NCI-H2029 treated with DMSO at 0.1 percent for 48 hours (cell line): ENCODE measurements at regions not wholly inside any gene's neighbourhood (a gene's known extent, or its start where the extent isn't known, plus 50 kb on each side); places are given as distances from the start of the nearest gene placed in this dataset.
"Not testable (repeated sequence)": the region's sequence is repeated elsewhere in the genome, so short reads cannot be mapped to it uniquely, and the experiment has no call there.

Experiments
- DNase-seq: peaks from one replicate; lab custom pipeline; 2025; lab: John Stamatoyannopoulos, UW

- DNase-seq: no peak
These were observed 1508.0 kb upstream of the TENM4 start for GRCh38 chr11:80948781-80949180.

GRCh38 chr11:80944758-80945157, 1503.9 kb upstream of the TENM4 start:
- no peak for DNase-seq

GRCh38 chr11:80943226-80943625, 1502.4 kb upstream of the TENM4 start:
- no peak for DNase-seq

GRCh38 chr11:80937842-80938241, 1497.0 kb upstream of the TENM4 start:
- DNase-seq: no peak

- DNase-seq: no peak
These were observed 1489.2 kb upstream of the TENM4 start for GRCh38 chr11:80930038-80930437.

- DNase-seq: no peak
These were observed 1488.4 kb upstream of the TENM4 start for GRCh38 chr11:80929031-80929805.

GRCh38 chr11:80925321-80925720, 1484.5 kb upstream of the TENM4 start:
- DNase-seq: no peak

GRCh38 chr11:80921310-80921709, 1480.5 kb upstream of the TENM4 start:
- DNase-seq: not testable (repeated sequence)

GRCh38 chr11:80916173-80916798, 1475.5 kb upstream of the TENM4 start:
- DNase-seq: no peak

- no peak for DNase-seq
These were observed 1473.5 kb upstream of the TENM4 start for GRCh38 chr11:80914311-80914710.

GRCh38 chr11:80911666-80912065, 1470.8 kb upstream of the TENM4 start:
- DNase-seq: no peak

- DNase-seq: no peak
These were observed 1459.4 kb upstream of the TENM4 start for GRCh38 chr11:80900265-80900664.

GRCh38 chr11:80899381-80899780, 1458.6 kb upstream of the TENM4 start:
- no peak for DNase-seq

GRCh38 chr11:80898910-80899309, 1458.1 kb upstream of the TENM4 start:
- DNase-seq: no peak

- DNase-seq: no peak
These were observed 1445.9 kb upstream of the TENM4 start for GRCh38 chr11:80886684-80887083.

- DNase-seq: no peak
These were observed 1432.6 kb upstream of the TENM4 start for GRCh38 chr11:80873310-80873999.

- no peak for DNase-seq
These were observed 1431.4 kb upstream of the TENM4 start for GRCh38 chr11:80872116-80872728.

- no peak for DNase-seq
These were observed 1428.0 kb upstream of the TENM4 start for GRCh38 chr11:80868831-80869230.

- DNase-seq: no peak
These were observed 1421.2 kb upstream of the TENM4 start for GRCh38 chr11:80862011-80862410.

GRCh38 chr11:80861193-80861592, 1420.4 kb upstream of the TENM4 start:
- no peak for DNase-seq

GRCh38 chr11:80860632-80861031, 1419.8 kb upstream of the TENM4 start:
- DNase-seq: no peak

- DNase-seq: no peak
These were observed 1415.2 kb upstream of the TENM4 start for GRCh38 chr11:80856066-80856465.

- no peak for DNase-seq
These were observed 1414.6 kb upstream of the TENM4 start for GRCh38 chr11:80855426-80855825.
